GM23338 (cell line): ENCODE measurements at regions not wholly inside any gene's neighbourhood (a gene's known extent, or its start where the extent isn't known, plus 50 kb on each side); places are given as distances from the start of the nearest gene placed in this dataset.

ENCODE experiments used
- ATAC-seq: fragments of 200-7000 bp; cut with Tn5 transposase; 3 replicates; pipeline ENCODE4 v1.9.1; 2020
- DNase-seq: peaks from one replicate; pipeline ENCODE4 v3.0.0-alpha.2; 2015; ENCODE audit warnings: low spot score
- H2AFZ ChIP-seq: fragments of 200-600 bp; sonication (generic); 2 replicates; pipeline ENCODE4 v1.8.0; 2016; ENCODE audit warnings: antibody characterized with exemption, mild to moderate bottlenecking, moderate library complexity
- H3F3A ChIP-seq: fragments of 200-600 bp; sonication (generic); replicated peaks from 2 replicates; pipeline ENCODE4 v1.8.0; 2017; ENCODE audit warnings: antibody characterized with exemption, mixed run types, low read depth
- H3K27ac ChIP-seq: fragments of 200-600 bp; sonication (generic); 2 replicates; pipeline ENCODE4 v1.6.1; 2016; ENCODE audit warnings: low read depth
- H3K27me3 ChIP-seq: fragments of 200-600 bp; sonication (generic); 2 replicates; pipeline ENCODE4 v1.8.0; 2016; ENCODE audit warnings: mild to moderate bottlenecking, mixed run types, moderate library complexity; ENCODE audit not compliant: insufficient read depth
- H3K36me3 ChIP-seq: fragments of 200-600 bp; sonication (generic); 2 replicates; pipeline ENCODE4 v1.8.0; 2016; ENCODE audit warnings: mild to moderate bottlenecking; ENCODE audit not compliant: insufficient read depth
- H3K4me1 ChIP-seq: fragments of 200-600 bp; sonication (generic); 2 replicates; pipeline ENCODE4 v1.8.0; 2016; ENCODE audit warnings: mild to moderate bottlenecking, moderate library complexity; ENCODE audit not compliant: insufficient read depth
- H3K4me2 ChIP-seq: fragments of 200-600 bp; sonication (generic); 2 replicates; pipeline ENCODE4 v1.7.1; 2017; ENCODE audit warnings: mixed run types
- H3K4me3 ChIP-seq: fragments of 200-600 bp; sonication (generic); 2 replicates; pipeline ENCODE4 v1.6.1; 2016; ENCODE audit warnings: mixed run types
- H3K79me2 ChIP-seq: fragments of 200-600 bp; sonication (generic); replicated peaks from 2 replicates; pipeline ENCODE4 v1.8.0; 2017; ENCODE audit warnings: mild to moderate bottlenecking; ENCODE audit not compliant: insufficient read depth
- H3K9me2 ChIP-seq: fragments of 200-600 bp; sonication (generic); 2 replicates; pipeline ENCODE4 v1.8.0; 2017; ENCODE audit not compliant: insufficient read depth
- H4K20me1 ChIP-seq: fragments of 200-600 bp; sonication (generic); replicated peaks from 2 replicates; pipeline ENCODE4 v1.8.0; 2017; ENCODE audit warnings: mild to moderate bottlenecking; ENCODE audit not compliant: insufficient read depth
- H3K27ac Mint-ChIP-seq: 2 replicates; pipeline ENCODE4 v1.8.0; 2020; ENCODE audit warnings: inconsistent platforms, mild to moderate bottlenecking, moderate library complexity, mixed read lengths
- H3K27me3 Mint-ChIP-seq: 3 replicates; pipeline ENCODE4 v1.8.0; 2022; ENCODE audit warnings: low read depth, mild to moderate bottlenecking, moderate library complexity, mixed read lengths, inconsistent platforms; ENCODE audit not compliant: insufficient read depth, poor library complexity
- H3K36me3 Mint-ChIP-seq: 3 replicates; pipeline ENCODE4 v1.8.0; 2021; ENCODE audit warnings: low read depth, mild to moderate bottlenecking, inconsistent platforms, moderate library complexity, mixed read lengths
- H3K4me1 Mint-ChIP-seq: 3 replicates; pipeline ENCODE4 v1.8.0; 2020; ENCODE audit warnings: mild to moderate bottlenecking, inconsistent platforms, mixed read lengths
- H3K4me3 Mint-ChIP-seq: 3 replicates; pipeline ENCODE4 v1.8.0; 2021; ENCODE audit warnings: moderate library complexity, mild to moderate bottlenecking, inconsistent platforms, mixed read lengths
- H3K9me3 Mint-ChIP-seq: 3 replicates; pipeline ENCODE4 v1.8.0; 2020; ENCODE audit warnings: moderate library complexity, mild to moderate bottlenecking, inconsistent platforms, mixed read lengths
- CREB1 ChIP-seq: fragments of 250-450 bp; sonication (Bioruptor Pico); IDR thresholded peaks from 2 replicates; pipeline ENCODE4 v1.5.0; 2020; ENCODE audit warnings: low read depth, mild to moderate bottlenecking, moderate library complexity
- EZH2 ChIP-seq: fragments of 200-600 bp; sonication (generic); IDR thresholded peaks from one replicate; pipeline ENCODE4 v1.8.0; 2017; ENCODE audit warnings: antibody characterized with exemption, mild to moderate bottlenecking, low read depth; ENCODE audit not compliant: unreplicated experiment
- EZH2phosphoT487 ChIP-seq: fragments of 200-600 bp; sonication (generic); IDR thresholded peaks from one replicate; pipeline ENCODE4 v1.8.1; 2018; ENCODE audit warnings: antibody characterized with exemption; ENCODE audit not compliant: unreplicated experiment
- JUNB ChIP-seq: IDR thresholded peaks from one replicate; pipeline ENCODE4 v1.6.1; 2016; ENCODE audit warnings: antibody characterized with exemption; ENCODE audit not compliant: unreplicated experiment
- NANOG ChIP-seq: IDR thresholded peaks from 2 replicates; pipeline ENCODE4 v1.6.1; 2016; ENCODE audit warnings: antibody characterized with exemption, borderline replicate concordance
- POLR2AphosphoS5 ChIP-seq: IDR thresholded peaks from 2 replicates; pipeline ENCODE4 v1.6.1; 2016; ENCODE audit warnings: antibody characterized with exemption, low read depth
- REST ChIP-seq: IDR thresholded peaks from one replicate; pipeline ENCODE4 v1.6.1; 2018; ENCODE audit warnings: antibody characterized with exemption; ENCODE audit not compliant: unreplicated experiment
- STAT1 ChIP-seq: IDR thresholded peaks from one replicate; pipeline ENCODE4 v1.6.1; 2016; ENCODE audit warnings: antibody characterized with exemption; ENCODE audit not compliant: unreplicated experiment
- ZNF331 ChIP-seq: fragments of 250-450 bp; sonication (Bioruptor Pico); IDR thresholded peaks from 2 replicates; pipeline ENCODE4 v1.5.0; 2020; ENCODE audit warnings: low read depth, mild to moderate bottlenecking, moderate library complexity
- ZNF462 ChIP-seq: fragments of 250-450 bp; sonication (Bioruptor Pico); IDR thresholded peaks from 2 replicates; pipeline ENCODE4 v1.5.0; 2020; ENCODE audit warnings: mild to moderate bottlenecking, moderate library complexity

- no peak for TF ChIP-seq REST
- TF ChIP-seq POLR2AphosphoS5: no peak
- TF ChIP-seq CREB1 (CRISPR knock-in tag): no peak
- no peak for TF ChIP-seq JUNB
Measured at GRCh38 chr5:122639864-122640263, 135.0 kb upstream of the SNX2 start (continued).

GRCh38 chr5:122649080-122649479 lies 125.8 kb upstream of the SNX2 start:
- DNase-seq (no peak), ATAC-seq (no peak)
- Histone ChIP-seq H4K20me1 (no peaks in the 10 kb centered on the region), H3K9me2 (no peaks in the 10 kb centered on the region), H3F3A (no peaks in the 10 kb centered on the region), H3K27ac (no peak overlapping the region), H3K27me3 (no peaks in the 10 kb centered on the region), H2AFZ (no peak overlapping the region), H3K4me1 (no peaks in the 10 kb centered on the region), H3K4me2 (no peak overlapping the region), H3K4me3 (no peak overlapping the region), H3K36me3 (no peaks in the 10 kb centered on the region), H3K79me2 (no peaks in the 10 kb centered on the region)
- Mint-ChIP-seq H3K4me1 (no peaks in the 10 kb centered on the region), H3K27ac (no peak overlapping the region), H3K4me3 (no peak overlapping the region), H3K36me3 (no peaks in the 10 kb centered on the region), H3K9me3 (no peaks in the 10 kb centered on the region), H3K27me3 (peaks cover 3% of the 10 kb centered on the region)
- no peak for TF ChIP-seq NANOG
- TF ChIP-seq POLR2AphosphoS5: no peak
- no peak for TF ChIP-seq CREB1 (CRISPR knock-in tag)
- TF ChIP-seq ZNF462 (CRISPR knock-in tag): no peak
- no peak for TF ChIP-seq STAT1
- no peak for TF ChIP-seq JUNB
- TF ChIP-seq ZNF331 (CRISPR knock-in tag): no peak
- no peak for TF ChIP-seq EZH2
- TF ChIP-seq REST: no peak
- TF ChIP-seq EZH2phosphoT487: no peak
